SK-N-SH (cell line): ENCODE measurements at regions not wholly inside any gene's neighbourhood (a gene's known extent, or its start where the extent isn't known, plus 50 kb on each side); places are given as distances from the start of the nearest gene placed in this dataset.

Source experiments
- CTCF ChIA-PET: fragments of 300-600, 350-600 bp; formaldehyde crosslinking; extraction: SDS; loops from one replicate; lab custom pipeline; 2021; lab: Yijun Ruan, JAX
- POLR2A ChIA-PET: fragments of 350-600 bp; sonication (Branson Sonifier 250); formaldehyde crosslinking; extraction: SDS; loops from one replicate; lab custom pipeline; 2020; ENCODE audit warnings: antibody characterized with exemption, inconsistent platforms; lab: Yijun Ruan, JAX
- DNase-seq: peaks from one replicate; pipeline ENCODE4 v3.0.0; 2012
- H2AFZ ChIP-seq: fragments of 200-600 bp; sonication (generic); 2 replicates; pipeline ENCODE4 v1.8.1; 2016; ENCODE audit warnings: antibody characterized with exemption, mild to moderate bottlenecking, low read depth
- H3F3A ChIP-seq: fragments of 200-600 bp; sonication (generic); replicated peaks from 2 replicates; pipeline ENCODE3; 2016; ENCODE audit warnings: antibody characterized with exemption, mild to moderate bottlenecking; ENCODE audit not compliant: insufficient read depth
- H3K27ac ChIP-seq, 2 experiments: fragments of 200-500 bp in 1 of 2; fragments of 200-600 bp in 1 of 2; sonication (Bioruptor generic) in 1 of 2; sonication (generic), shearing (Covaris generic) in 1 of 2; 2 replicates each; pipeline versions ENCODE4 v1.5.1 to v1.6.1; 2014 to 2016; ENCODE audit warnings: low read depth in 2 of 2, inconsistent platforms in 1 of 2, low read length in 1 of 2, mild to moderate bottlenecking in 1 of 2, mixed read lengths in 1 of 2
- H3K27me3 ChIP-seq: fragments of 200-600 bp; sonication (generic), shearing (Covaris generic); 2 replicates; pipeline ENCODE4 v1.6.1; 2016; ENCODE audit warnings: mixed run types; ENCODE audit not compliant: insufficient read depth
- H3K36me3 ChIP-seq, 2 experiments: fragments of 200-500 bp in 1 of 2; fragments of 200-600 bp in 1 of 2; sonication (Bioruptor generic) in 1 of 2; sonication (generic) in 1 of 2; replicated peaks in 1 of 2; 2 replicates each; pipeline versions ENCODE3 to v1.5.1; 2014 to 2016; ENCODE audit warnings: low read length in 1 of 2, mild to moderate bottlenecking in 1 of 2; ENCODE audit not compliant: insufficient read depth in 2 of 2, control insufficient read depth in 1 of 2
- H3K4me1 ChIP-seq, 2 experiments: fragments of 200-500 bp in 1 of 2; fragments of 200-600 bp in 1 of 2; sonication (Bioruptor generic) in 1 of 2; sonication (generic), shearing (Covaris generic) in 1 of 2; 2 replicates each; pipeline versions ENCODE4 v1.5.1 to v1.6.1; 2014 to 2016; ENCODE audit warnings: low read depth in 1 of 2, low read length in 1 of 2, mixed run types in 1 of 2; ENCODE audit not compliant: insufficient read depth in 2 of 2, control insufficient read depth in 1 of 2
- H3K4me2 ChIP-seq: fragments of 200-600 bp; sonication (generic), shearing (Covaris generic); 2 replicates; pipeline ENCODE4 v1.6.1; 2017; ENCODE audit warnings: mixed run types
- H3K4me3 ChIP-seq, 2 experiments: fragments of 200-500 bp in 1 of 2; fragments of 200-600 bp in 1 of 2; sonication (Bioruptor generic) in 1 of 2; sonication (generic), shearing (Covaris generic) in 1 of 2; 2 replicates each; pipeline versions ENCODE4 v1.5.1 to v1.8.1; 2014 to 2016; ENCODE audit warnings: low read depth in 2 of 2, inconsistent platforms in 1 of 2, low read length in 1 of 2, mild to moderate bottlenecking in 1 of 2, mixed read lengths in 1 of 2, moderate library complexity in 1 of 2
- H3K79me2 ChIP-seq: fragments of 200-600 bp; sonication (generic); 2 replicates; pipeline ENCODE4 v1.8.1; 2017; ENCODE audit warnings: mild to moderate bottlenecking; ENCODE audit not compliant: insufficient read depth
- H3K9ac ChIP-seq: fragments of 200-600 bp; sonication (generic); 2 replicates; pipeline ENCODE4 v1.6.1; 2017; ENCODE audit warnings: mixed run types
- H3K9me2 ChIP-seq: fragments of 200-600 bp; sonication (generic); 2 replicates; pipeline ENCODE4 v1.6.1; 2017; ENCODE audit warnings: mixed run types
- H3K9me3 ChIP-seq: fragments of 200-600 bp; sonication (generic); 2 replicates; pipeline ENCODE4 v1.6.1; 2017; ENCODE audit warnings: mixed run types, mild to moderate bottlenecking, moderate library complexity
- H4K20me1 ChIP-seq: fragments of 200-600 bp; sonication (generic); 2 replicates; pipeline ENCODE4 v1.6.1; 2017; ENCODE audit warnings: mild to moderate bottlenecking, mixed run types; ENCODE audit not compliant: insufficient read depth
- CHD2 ChIP-seq: fragments of 150-350 bp; IDR thresholded peaks from 2 replicates; pipeline ENCODE4 v1.6.1; 2018; ENCODE audit warnings: low read length; ENCODE audit not compliant: partially characterized antibody
- ELF1 ChIP-seq: IDR thresholded peaks from 2 replicates; pipeline ENCODE4 v1.4.0; 2012
- EP300 ChIP-seq, 2 experiments: IDR thresholded peaks; 2 replicates each; pipeline versions ENCODE4 v1.4.0 to v1.6.1; 2012; ENCODE audit warnings: borderline replicate concordance in 1 of 2, low read depth in 1 of 2, low read length in 1 of 2
- FOXJ3 ChIP-seq: sonication (generic); formaldehyde crosslinking; IDR thresholded peaks from 2 replicates; pipeline ENCODE4 v1.5.1; 2020; ENCODE audit warnings: mild to moderate bottlenecking, missing genetic modification reagents
- MAX ChIP-seq: IDR thresholded peaks from 2 replicates; pipeline ENCODE4 v1.4.0; 2012; ENCODE audit warnings: low read depth
- NFIC ChIP-seq: IDR thresholded peaks from 2 replicates; pipeline ENCODE4 v1.4.0; 2012; ENCODE audit warnings: borderline replicate concordance
- NRF1 ChIP-seq: IDR thresholded peaks from 2 replicates; pipeline ENCODE4 v1.6.1; 2012; ENCODE audit warnings: low read depth, mild to moderate bottlenecking, low read length
- PBX3 ChIP-seq: IDR thresholded peaks from 2 replicates; pipeline ENCODE4; 2012
- RAD21 ChIP-seq: IDR thresholded peaks from 2 replicates; pipeline ENCODE4 v1.6.1; 2012; ENCODE audit warnings: mild to moderate bottlenecking, low read length
- RFX5 ChIP-seq: IDR thresholded peaks from 2 replicates; pipeline ENCODE4 v1.6.1; 2012; ENCODE audit warnings: mild to moderate bottlenecking, improper control_type of control experiment, low read length
- SMC3 ChIP-seq: IDR thresholded peaks from 2 replicates; pipeline ENCODE4 v1.6.1; 2012; ENCODE audit warnings: low read depth, low read length, improper control_type of control experiment
- TEAD4 ChIP-seq: IDR thresholded peaks from 2 replicates; pipeline ENCODE4 v1.4.0; 2012; ENCODE audit warnings: mild to moderate bottlenecking, borderline replicate concordance; ENCODE audit not compliant: insufficient read depth
- WGBS: methylation state at CpG from one replicate; pipeline ENCODE4 v1.1.6; 2017; ENCODE audit warnings: low lambda C conversion rate; 5-methylcytosine and 5-hydroxymethylcytosine counted together
- TF ChIP-seq, protein P1 (sequence below): IDR thresholded peaks from 2 replicates; pipeline ENCODE4 v1.6.1; 2012; ENCODE audit warnings: mild to moderate bottlenecking, low read depth, low read length, moderate library complexity
- TF ChIP-seq, protein P2 (sequence below): IDR thresholded peaks from 2 replicates; pipeline ENCODE4 v1.4.0; 2012; ENCODE audit warnings: low read depth, borderline replicate concordance

- POLR2A ChIA-PET: no interaction called here
- no peak overlapping the region for H3K4me2 ChIP-seq
- H3K9ac ChIP-seq: no peak overlapping the region
- TF ChIP-seq MAX: no peak
- TF ChIP-seq RAD21: no peak
- TF ChIP-seq NFIC: no peak
- TF ChIP-seq TEAD4: no peak
- no peak for TF ChIP-seq RFX5
- no peak for TF ChIP-seq PBX3
- TF ChIP-seq, all 33 proteins: peak for 0
- no peaks in the 10 kb centered on the region for H3K36me3 ChIP-seq
- no peaks in the 10 kb centered on the region for H3K27me3 ChIP-seq
- no peaks in the 10 kb centered on the region for H3K9me3 ChIP-seq
- no peak for DNase-seq
- H3K9me2 ChIP-seq: no peaks in the 10 kb centered on the region
- H2AFZ ChIP-seq: no peak overlapping the region
- no peak overlapping the region for H3K4me3 ChIP-seq
- CTCF ChIA-PET: interaction anchor here (1.5 kb wide), 1 partner anchor 9 kb away, joined by 4 read pairs; no protein-coding TSS in a partner anchor
- WGBS: 26% methylated on average over 1 of the region's 1 CpG
- H3K4me1 ChIP-seq: no peaks in the 10 kb centered on the region
- H3F3A ChIP-seq: no peaks in the 10 kb centered on the region
- H3K27ac ChIP-seq: no peak overlapping the region
- H4K20me1 ChIP-seq: no peaks in the 10 kb centered on the region
- H3K79me2 ChIP-seq: no peaks in the 10 kb centered on the region
These were observed 98.0 kb upstream of the SLC10A2 start for GRCh38 chr13:103164251-103164650.

GRCh38 chr13:103161476-103161875 is 95.3 kb upstream of the SLC10A2 start:
- no peaks in the 10 kb centered on the region for H3F3A ChIP-seq
- no peak overlapping the region for H2AFZ ChIP-seq
- POLR2A ChIA-PET: no interaction called here
- H3K9ac ChIP-seq: no peak overlapping the region
- H3K27ac ChIP-seq: no peak overlapping the region
- CTCF ChIA-PET: no interaction called here
- DNase-seq: no peak
- TF ChIP-seq FOXJ3 (CRISPR knock-in tag) (no peak), CHD2 (no peak), NRF1 (no peak), ELF1 (no peak), EP300 (IDR thresholded peaks at IDR 0.05; ENCODE audit: borderline replicate concordance in 1 of 2, low read depth in 1 of 2, low read length in 1 of 2) (no peak), SMC3 (no peak), RAD21 (no peak)
- TF ChIP-seq, protein P1, sequence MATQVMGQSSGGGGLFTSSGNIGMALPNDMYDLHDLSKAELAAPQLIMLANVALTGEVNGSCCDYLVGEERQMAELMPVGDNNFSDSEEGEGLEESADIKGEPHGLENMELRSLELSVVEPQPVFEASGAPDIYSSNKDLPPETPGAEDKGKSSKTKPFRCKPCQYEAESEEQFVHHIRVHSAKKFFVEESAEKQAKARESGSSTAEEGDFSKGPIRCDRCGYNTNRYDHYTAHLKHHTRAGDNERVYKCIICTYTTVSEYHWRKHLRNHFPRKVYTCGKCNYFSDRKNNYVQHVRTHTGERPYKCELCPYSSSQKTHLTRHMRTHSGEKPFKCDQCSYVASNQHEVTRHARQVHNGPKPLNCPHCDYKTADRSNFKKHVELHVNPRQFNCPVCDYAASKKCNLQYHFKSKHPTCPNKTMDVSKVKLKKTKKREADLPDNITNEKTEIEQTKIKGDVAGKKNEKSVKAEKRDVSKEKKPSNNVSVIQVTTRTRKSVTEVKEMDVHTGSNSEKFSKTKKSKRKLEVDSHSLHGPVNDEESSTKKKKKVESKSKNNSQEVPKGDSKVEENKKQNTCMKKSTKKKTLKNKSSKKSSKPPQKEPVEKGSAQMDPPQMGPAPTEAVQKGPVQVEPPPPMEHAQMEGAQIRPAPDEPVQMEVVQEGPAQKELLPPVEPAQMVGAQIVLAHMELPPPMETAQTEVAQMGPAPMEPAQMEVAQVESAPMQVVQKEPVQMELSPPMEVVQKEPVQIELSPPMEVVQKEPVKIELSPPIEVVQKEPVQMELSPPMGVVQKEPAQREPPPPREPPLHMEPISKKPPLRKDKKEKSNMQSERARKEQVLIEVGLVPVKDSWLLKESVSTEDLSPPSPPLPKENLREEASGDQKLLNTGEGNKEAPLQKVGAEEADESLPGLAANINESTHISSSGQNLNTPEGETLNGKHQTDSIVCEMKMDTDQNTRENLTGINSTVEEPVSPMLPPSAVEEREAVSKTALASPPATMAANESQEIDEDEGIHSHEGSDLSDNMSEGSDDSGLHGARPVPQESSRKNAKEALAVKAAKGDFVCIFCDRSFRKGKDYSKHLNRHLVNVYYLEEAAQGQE: no peak
- TF ChIP-seq, protein P2, sequence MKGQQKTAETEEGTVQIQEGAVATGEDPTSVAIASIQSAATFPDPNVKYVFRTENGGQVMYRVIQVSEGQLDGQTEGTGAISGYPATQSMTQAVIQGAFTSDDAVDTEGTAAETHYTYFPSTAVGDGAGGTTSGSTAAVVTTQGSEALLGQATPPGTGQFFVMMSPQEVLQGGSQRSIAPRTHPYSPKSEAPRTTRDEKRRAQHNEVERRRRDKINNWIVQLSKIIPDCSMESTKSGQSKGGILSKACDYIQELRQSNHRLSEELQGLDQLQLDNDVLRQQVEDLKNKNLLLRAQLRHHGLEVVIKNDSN: no peak
- H3K4me1 ChIP-seq: no peaks in the 10 kb centered on the region
- no peaks in the 10 kb centered on the region for H3K79me2 ChIP-seq
- H3K9me2 ChIP-seq: no peaks in the 10 kb centered on the region
- no peaks in the 10 kb centered on the region for H3K27me3 ChIP-seq
- no peak overlapping the region for H3K4me2 ChIP-seq
- H3K9me3 ChIP-seq: no peaks in the 10 kb centered on the region
- 16% methylated on average over 3 of the region's 3 CpGs for WGBS
- H4K20me1 ChIP-seq: no peaks in the 10 kb centered on the region
- H3K4me3 ChIP-seq: no peak overlapping the region
- no peaks in the 10 kb centered on the region for H3K36me3 ChIP-seq
